ENCODE measurements at regions not wholly inside any gene's neighbourhood (a gene's known extent, or its start where the extent isn't known, plus 50 kb on each side); places are given as distances from the start of the nearest gene placed in this dataset.
A peak's percentile ranks its signal among the peaks of the same experiment; 100 is the strongest.

DNA sequence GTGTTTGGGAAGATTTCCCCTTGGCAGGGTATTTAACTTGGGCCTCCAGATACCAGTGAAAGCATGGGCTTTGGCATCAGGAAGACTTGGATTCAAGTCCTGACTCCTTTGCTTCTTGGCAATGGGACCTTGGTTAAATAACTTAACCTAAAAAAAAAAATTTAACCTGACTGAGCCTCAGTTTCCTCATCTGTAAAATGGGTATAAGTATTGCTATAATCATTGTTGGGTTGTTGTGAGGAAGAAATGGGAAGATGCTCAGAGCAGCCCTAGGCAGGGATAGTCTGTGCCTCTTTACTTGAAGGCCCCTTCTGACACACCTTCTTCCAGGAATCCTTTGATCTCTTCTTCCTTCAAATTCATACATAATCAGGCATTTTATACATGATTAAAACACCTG is 70.3 kb downstream of the ZCCHC12 start:
- no peaks in the 10 kb centered on the region for H3K27me3 ChIP-seq (ENCODE audit: insufficient read depth, low read length)
- H3K27ac ChIP-seq (ENCODE audit: low read depth, low read length): no peak overlapping the region
- TF ChIP-seq, protein P1, sequence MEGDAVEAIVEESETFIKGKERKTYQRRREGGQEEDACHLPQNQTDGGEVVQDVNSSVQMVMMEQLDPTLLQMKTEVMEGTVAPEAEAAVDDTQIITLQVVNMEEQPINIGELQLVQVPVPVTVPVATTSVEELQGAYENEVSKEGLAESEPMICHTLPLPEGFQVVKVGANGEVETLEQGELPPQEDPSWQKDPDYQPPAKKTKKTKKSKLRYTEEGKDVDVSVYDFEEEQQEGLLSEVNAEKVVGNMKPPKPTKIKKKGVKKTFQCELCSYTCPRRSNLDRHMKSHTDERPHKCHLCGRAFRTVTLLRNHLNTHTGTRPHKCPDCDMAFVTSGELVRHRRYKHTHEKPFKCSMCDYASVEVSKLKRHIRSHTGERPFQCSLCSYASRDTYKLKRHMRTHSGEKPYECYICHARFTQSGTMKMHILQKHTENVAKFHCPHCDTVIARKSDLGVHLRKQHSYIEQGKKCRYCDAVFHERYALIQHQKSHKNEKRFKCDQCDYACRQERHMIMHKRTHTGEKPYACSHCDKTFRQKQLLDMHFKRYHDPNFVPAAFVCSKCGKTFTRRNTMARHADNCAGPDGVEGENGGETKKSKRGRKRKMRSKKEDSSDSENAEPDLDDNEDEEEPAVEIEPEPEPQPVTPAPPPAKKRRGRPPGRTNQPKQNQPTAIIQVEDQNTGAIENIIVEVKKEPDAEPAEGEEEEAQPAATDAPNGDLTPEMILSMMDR (IDR thresholded peaks at IDR 0.05; ENCODE audit: extremely low read depth, low read depth, low read length): no peak
- no peak overlapping the region for H3K4me3 ChIP-seq (ENCODE audit: insufficient read depth, low read length)
- H3K36me3 ChIP-seq (ENCODE audit: insufficient read depth, low read length): no peaks in the 10 kb centered on the region
- no peaks in the 10 kb centered on the region for H3K4me1 ChIP-seq (ENCODE audit: insufficient read depth, low read length)
- no peaks in the 10 kb centered on the region for H3K79me2 ChIP-seq (ENCODE audit: insufficient read depth, low read length)
- H3K4me2 ChIP-seq (ENCODE audit: insufficient read depth, low read length): no peak overlapping the region
- no peaks in the 10 kb centered on the region for H3K9me3 ChIP-seq (ENCODE audit: low read depth, low read length)
- H2AFZ ChIP-seq (ENCODE audit: low read length): no peak overlapping the region
- no peaks in the 10 kb centered on the region for H4K20me1 ChIP-seq (ENCODE audit: insufficient read depth, low read length)
- peak; percentile 39 for DNase-seq (ENCODE audit: insufficient read length, low spot score, missing footprints)

DNA sequence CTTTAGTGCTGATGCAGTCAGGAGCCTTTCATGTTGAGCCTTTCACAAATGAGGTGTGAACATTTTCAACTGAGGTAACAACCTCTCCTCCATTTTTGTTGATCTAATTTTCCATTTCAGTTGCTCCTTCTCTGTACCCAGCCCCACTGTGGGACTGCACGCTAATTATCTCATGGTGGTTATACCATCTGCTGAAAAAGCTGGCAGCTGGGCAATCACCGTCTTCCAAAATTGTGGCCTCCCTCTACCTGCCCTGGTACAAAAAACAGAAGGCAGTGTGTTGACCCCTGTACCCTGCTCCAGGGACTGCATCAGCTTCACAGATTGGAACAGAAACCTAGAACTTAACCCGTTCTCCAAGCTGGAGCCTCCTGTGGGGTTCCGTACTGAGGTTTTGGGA is 72.4 kb upstream of the LONRF3 start:
- Histone ChIP-seq H3K4me3 (ENCODE audit: insufficient read depth, low read length) (no peak overlapping the region), H3K36me3 (ENCODE audit: insufficient read depth, low read length) (no peaks in the 10 kb centered on the region), H3K27me3 (ENCODE audit: insufficient read depth, low read length) (no peaks in the 10 kb centered on the region), H3K79me2 (ENCODE audit: insufficient read depth, low read length) (no peaks in the 10 kb centered on the region), H3K4me2 (ENCODE audit: insufficient read depth, low read length) (no peak overlapping the region), H3K27ac (ENCODE audit: low read depth, low read length) (no peak overlapping the region), H3K9me3 (ENCODE audit: low read depth, low read length) (no peaks in the 10 kb centered on the region), H3K4me1 (ENCODE audit: insufficient read depth, low read length) (no peaks in the 10 kb centered on the region), H2AFZ (ENCODE audit: low read length) (no peak overlapping the region), H4K20me1 (ENCODE audit: insufficient read depth, low read length) (no peaks in the 10 kb centered on the region)
- DNase-seq (ENCODE audit: insufficient read length, low spot score, missing footprints): no peak
- TF ChIP-seq, protein P1 (IDR thresholded peaks at IDR 0.05; ENCODE audit: extremely low read depth, low read depth, low read length): no peak

DNA sequence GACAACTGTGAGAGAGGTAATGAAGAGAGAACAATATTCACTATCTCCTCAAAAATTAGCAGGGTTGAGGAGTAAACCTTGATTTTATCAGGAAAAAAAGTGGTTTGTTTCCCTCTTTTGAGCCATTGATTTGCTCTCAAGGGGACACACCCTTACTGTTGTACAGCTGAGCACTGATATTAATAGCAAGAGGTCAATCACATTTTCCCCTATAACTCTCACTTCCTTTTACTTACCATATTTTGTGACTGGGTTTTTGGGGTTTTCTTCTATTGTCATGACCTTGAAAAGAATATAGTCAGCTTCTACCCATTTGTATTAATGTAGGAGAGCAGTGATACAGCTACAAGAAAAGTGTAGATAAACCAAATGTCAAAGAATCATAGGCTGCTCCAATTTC is 70.2 kb upstream of the LONRF3 start:
- Histone ChIP-seq H3K4me1 (ENCODE audit: insufficient read depth, low read length) (no peaks in the 10 kb centered on the region), H4K20me1 (ENCODE audit: insufficient read depth, low read length) (no peaks in the 10 kb centered on the region), H3K4me3 (ENCODE audit: insufficient read depth, low read length) (no peak overlapping the region), H3K27ac (ENCODE audit: low read depth, low read length) (no peak overlapping the region), H3K36me3 (ENCODE audit: insufficient read depth, low read length) (no peaks in the 10 kb centered on the region), H3K27me3 (ENCODE audit: insufficient read depth, low read length) (no peaks in the 10 kb centered on the region), H3K4me2 (ENCODE audit: insufficient read depth, low read length) (no peak overlapping the region), H3K79me2 (ENCODE audit: insufficient read depth, low read length) (no peaks in the 10 kb centered on the region), H3K9me3 (ENCODE audit: low read depth, low read length) (no peaks in the 10 kb centered on the region), H2AFZ (ENCODE audit: low read length) (no peak overlapping the region)
- TF ChIP-seq, protein P1 (IDR thresholded peaks at IDR 0.05; ENCODE audit: extremely low read depth, low read depth, low read length): no peak
- DNase-seq (ENCODE audit: insufficient read length, low spot score, missing footprints): no peak

DNA sequence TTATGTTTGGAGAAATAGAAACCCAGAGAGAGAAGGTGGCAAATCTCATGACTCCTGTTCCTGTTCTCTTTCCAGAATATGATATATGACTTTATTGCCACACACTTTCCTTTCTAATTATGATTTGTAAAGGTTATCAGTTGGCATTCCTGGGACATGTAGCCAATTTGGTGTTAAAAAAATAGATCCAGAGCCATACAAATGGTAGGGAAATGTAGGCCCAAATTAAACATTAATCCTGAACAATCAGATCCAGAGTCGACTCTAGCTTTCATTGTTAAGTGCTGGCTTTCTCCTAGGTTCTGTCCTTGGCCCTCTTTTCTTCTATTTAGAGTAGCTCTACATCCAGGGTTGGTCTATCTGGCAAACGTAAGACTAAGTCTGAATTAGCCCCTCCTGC is 69.8 kb upstream of the LONRF3 start:
- H3K9me3 ChIP-seq (ENCODE audit: low read depth, low read length): no peaks in the 10 kb centered on the region
- H3K36me3 ChIP-seq (ENCODE audit: insufficient read depth, low read length): no peaks in the 10 kb centered on the region
- no peaks in the 10 kb centered on the region for H4K20me1 ChIP-seq (ENCODE audit: insufficient read depth, low read length)
- TF ChIP-seq, protein P1 (IDR thresholded peaks at IDR 0.05; ENCODE audit: extremely low read depth, low read depth, low read length): no peak
- no peak overlapping the region for H2AFZ ChIP-seq (ENCODE audit: low read length)
- H3K4me3 ChIP-seq (ENCODE audit: insufficient read depth, low read length): no peak overlapping the region
- no peak for DNase-seq (ENCODE audit: insufficient read length, low spot score, missing footprints)
- no peak overlapping the region for H3K4me2 ChIP-seq (ENCODE audit: insufficient read depth, low read length)
- H3K4me1 ChIP-seq (ENCODE audit: insufficient read depth, low read length): no peaks in the 10 kb centered on the region
- no peak overlapping the region for H3K27ac ChIP-seq (ENCODE audit: low read depth, low read length)
- H3K79me2 ChIP-seq (ENCODE audit: insufficient read depth, low read length): no peaks in the 10 kb centered on the region
- no peaks in the 10 kb centered on the region for H3K27me3 ChIP-seq (ENCODE audit: insufficient read depth, low read length)

Measured in osteoblast (primary cell).